Activated CD8-positive, alpha-beta T cell treated with anti-CD3 and anti-CD28 coated beads for 36 hours (primary cell): ENCODE measurements at regions not wholly inside any gene's neighbourhood (a gene's known extent, or its start where the extent isn't known, plus 50 kb on each side); places are given as distances from the start of the nearest gene placed in this dataset.

ENCODE experiments used
- ATAC-seq: fragments of 200-7000 bp; cut with Tn5 transposase; one replicate; pipeline ENCODE4 v1.10.0; 2021; ENCODE audit warnings: mild to moderate bottlenecking, moderate library complexity
- CTCF ChIA-PET: fragments of 350-600 bp; sonication (Branson Sonifier 250); formaldehyde crosslinking; loops from one replicate; lab custom pipeline; 2021; ENCODE audit warnings: antibody characterized with exemption; lab: Charles Lee
- POLR2A ChIA-PET: fragments of 350-600 bp; sonication (Branson Sonifier 250); formaldehyde crosslinking; loops from one replicate; lab custom pipeline; 2021; ENCODE audit warnings: antibody characterized with exemption; lab: Charles Lee
- DNase-seq: peaks from one replicate; pipeline ENCODE4 v3.0.0-alpha.2; 2020
- H3K27ac Mint-ChIP-seq: one replicate; pipeline ENCODE4 v1.8.0; 2021; ENCODE audit warnings: mild to moderate bottlenecking, mixed read lengths
- H3K27me3 Mint-ChIP-seq: one replicate; pipeline ENCODE4 v1.8.0; 2021; ENCODE audit warnings: mixed read lengths
- H3K36me3 Mint-ChIP-seq: one replicate; pipeline ENCODE4 v1.8.0; 2021; ENCODE audit warnings: low read depth, mixed read lengths
- H3K4me1 Mint-ChIP-seq: one replicate; pipeline ENCODE4 v1.8.0; 2021; ENCODE audit warnings: low read depth, mixed read lengths
- H3K4me3 Mint-ChIP-seq: one replicate; pipeline ENCODE4 v1.8.0; 2021; ENCODE audit warnings: mild to moderate bottlenecking, moderate library complexity, mixed read lengths
- H3K9me3 Mint-ChIP-seq: one replicate; pipeline ENCODE4 v1.8.0; 2021; ENCODE audit warnings: mixed read lengths
- intact Hi-C: fragments of 100-400 bp; cut with micrococcal nuclease; formaldehyde crosslinking; loops from one replicate; pipeline ENCODE4 v1.10.0; 2022
- TF ChIP-seq, protein P1 (sequence below): fragments of 200-600 bp; IDR thresholded peaks from one replicate; pipeline ENCODE4 v1.8.0; 2022; ENCODE audit warnings: antibody characterized with exemption, mild to moderate bottlenecking

DNA sequence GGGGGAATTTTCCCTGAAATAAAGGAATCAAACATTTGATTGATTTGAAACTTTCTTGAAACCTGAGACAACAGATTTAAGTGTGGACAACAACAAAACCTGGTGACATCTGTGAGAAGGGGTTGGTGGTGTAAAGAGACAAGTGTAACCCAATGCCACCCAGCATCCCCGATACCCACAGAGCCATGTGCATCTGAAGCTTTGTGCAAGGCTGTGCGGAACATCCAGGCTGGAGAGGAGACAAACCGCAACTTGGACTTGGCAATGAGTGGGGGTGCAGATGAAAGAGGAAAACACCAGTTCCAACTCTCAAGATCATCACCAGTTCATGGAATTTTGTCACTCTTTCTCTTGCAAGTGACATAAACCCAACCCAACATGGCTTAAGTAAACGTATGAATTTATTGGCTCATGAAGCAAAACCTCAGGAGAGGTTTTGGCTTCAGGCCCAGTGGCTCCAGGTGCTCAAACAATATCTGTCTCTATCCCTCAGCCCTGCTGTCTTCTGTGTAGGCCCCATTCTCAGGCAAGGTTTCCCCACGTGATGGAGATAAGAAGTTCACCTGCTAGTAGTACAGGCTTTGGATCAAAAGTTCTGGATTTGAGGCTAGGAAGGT is 55.2 kb upstream of the NTF3 start:
- ATAC-seq (no peak), DNase-seq (no peak)
- Mint-ChIP-seq H3K27ac (no peak overlapping the region), H3K4me3 (no peak overlapping the region), H3K9me3 (no peaks in the 10 kb centered on the region), H3K4me1 (no peaks in the 10 kb centered on the region), H3K36me3 (no peaks in the 10 kb centered on the region), H3K27me3 (peaks cover 1% of the 10 kb centered on the region)
- TF ChIP-seq, protein P1, sequence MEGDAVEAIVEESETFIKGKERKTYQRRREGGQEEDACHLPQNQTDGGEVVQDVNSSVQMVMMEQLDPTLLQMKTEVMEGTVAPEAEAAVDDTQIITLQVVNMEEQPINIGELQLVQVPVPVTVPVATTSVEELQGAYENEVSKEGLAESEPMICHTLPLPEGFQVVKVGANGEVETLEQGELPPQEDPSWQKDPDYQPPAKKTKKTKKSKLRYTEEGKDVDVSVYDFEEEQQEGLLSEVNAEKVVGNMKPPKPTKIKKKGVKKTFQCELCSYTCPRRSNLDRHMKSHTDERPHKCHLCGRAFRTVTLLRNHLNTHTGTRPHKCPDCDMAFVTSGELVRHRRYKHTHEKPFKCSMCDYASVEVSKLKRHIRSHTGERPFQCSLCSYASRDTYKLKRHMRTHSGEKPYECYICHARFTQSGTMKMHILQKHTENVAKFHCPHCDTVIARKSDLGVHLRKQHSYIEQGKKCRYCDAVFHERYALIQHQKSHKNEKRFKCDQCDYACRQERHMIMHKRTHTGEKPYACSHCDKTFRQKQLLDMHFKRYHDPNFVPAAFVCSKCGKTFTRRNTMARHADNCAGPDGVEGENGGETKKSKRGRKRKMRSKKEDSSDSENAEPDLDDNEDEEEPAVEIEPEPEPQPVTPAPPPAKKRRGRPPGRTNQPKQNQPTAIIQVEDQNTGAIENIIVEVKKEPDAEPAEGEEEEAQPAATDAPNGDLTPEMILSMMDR = no peak
- POLR2A ChIA-PET = no interaction called here
- intact Hi-C loops = no loop called here
- CTCF ChIA-PET = no interaction called here

DNA sequence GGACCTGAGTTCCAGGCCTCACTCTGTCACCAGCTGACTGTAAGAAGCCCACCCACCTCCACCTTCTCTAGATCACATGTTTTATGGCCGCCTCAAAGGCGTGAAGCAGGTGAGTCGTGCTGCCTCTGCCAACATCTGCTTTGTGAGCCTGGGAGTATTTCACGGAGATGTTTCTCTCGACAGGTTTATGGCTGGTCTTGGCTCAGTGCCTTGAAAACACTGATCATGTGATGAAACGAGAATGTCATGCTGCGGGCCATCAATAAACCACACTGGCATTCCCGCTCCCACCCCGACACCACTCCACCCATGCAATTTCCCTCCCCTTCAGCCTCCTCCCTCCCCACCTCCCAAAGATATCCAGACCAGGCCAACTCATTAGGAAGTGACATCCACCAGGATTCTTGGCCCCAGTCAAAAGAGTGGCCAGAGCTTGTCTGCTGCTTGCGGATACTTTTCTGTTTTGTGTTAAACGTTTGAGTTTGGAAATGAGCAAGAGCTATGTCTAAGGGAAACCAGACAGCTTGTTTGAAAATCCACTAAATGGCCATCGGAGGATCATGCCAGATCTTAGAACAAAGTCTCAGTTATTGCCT is 53.8 kb upstream of the NTF3 start:
- DNase-seq (no peak), ATAC-seq (no peak)
- TF ChIP-seq, protein P1 = no peak
- H3K27ac Mint-ChIP-seq = no peak overlapping the region
- ChIA-PET CTCF (no interaction called here), POLR2A (no interaction called here)
- peaks cover 1% of the 10 kb centered on the region for H3K27me3 Mint-ChIP-seq
- intact Hi-C loops = no loop called here
- H3K4me1 Mint-ChIP-seq = no peaks in the 10 kb centered on the region
- H3K36me3 Mint-ChIP-seq = no peaks in the 10 kb centered on the region
- no peaks in the 10 kb centered on the region for H3K9me3 Mint-ChIP-seq
- no peak overlapping the region for H3K4me3 Mint-ChIP-seq

DNA sequence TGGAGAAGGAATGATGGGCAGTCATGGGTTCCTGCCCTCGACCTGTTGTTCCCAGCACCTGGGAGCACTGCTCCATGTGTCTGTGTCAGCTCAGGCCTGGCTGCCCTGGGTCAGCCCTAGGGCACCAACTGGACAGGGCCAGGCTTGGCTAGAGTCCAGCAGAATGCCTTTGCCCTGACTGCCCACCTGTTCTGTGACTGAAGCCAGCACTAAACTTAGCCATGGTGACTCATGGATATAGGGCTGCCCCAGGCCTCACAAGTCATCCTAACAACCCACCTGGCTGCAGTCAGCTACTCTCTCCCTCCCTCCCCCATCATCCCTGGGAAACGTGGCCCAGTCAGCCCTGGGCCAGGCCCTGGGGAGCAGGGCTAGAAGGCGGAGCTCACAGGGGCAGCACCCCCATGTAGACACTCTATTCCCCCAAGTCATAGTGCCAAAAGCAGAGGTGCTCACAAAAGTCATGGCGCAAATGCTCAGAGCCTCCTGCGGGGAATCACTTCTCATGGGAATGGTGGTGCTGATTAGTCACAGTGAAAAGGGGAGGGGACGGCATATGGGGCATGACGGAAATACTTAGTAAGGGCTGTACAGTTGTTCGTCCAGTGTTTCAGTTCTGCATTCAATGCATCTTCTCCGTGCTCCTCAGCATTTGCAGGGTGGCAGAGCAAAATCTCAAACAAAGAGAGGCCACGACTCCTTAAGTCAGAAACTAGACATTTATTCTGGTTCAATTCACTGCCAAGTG is 52.0 kb upstream of the NTF3 start:
- intact Hi-C loops = no loop called here

More for the DNA sequence above, 52.0 kb upstream of the NTF3 start:
- H3K9me3 Mint-ChIP-seq = no peaks in the 10 kb centered on the region
- POLR2A ChIA-PET = no interaction called here
- H3K4me3 Mint-ChIP-seq = no peak overlapping the region
- H3K27me3 Mint-ChIP-seq = no peaks in the 10 kb centered on the region
- DNase-seq (no peak), ATAC-seq (no peak)
- H3K4me1 Mint-ChIP-seq = no peaks in the 10 kb centered on the region
- CTCF ChIA-PET = interaction anchor here (0.8 kb wide), 1 partner anchor 49 kb away, joined by 3 read pairs; no protein-coding TSS in a partner anchor
- TF ChIP-seq, protein P1 = no peak
- no peaks in the 10 kb centered on the region for H3K36me3 Mint-ChIP-seq
- H3K27ac Mint-ChIP-seq = no peak overlapping the region
